ENCODE measurements at regions not wholly inside any gene's neighbourhood (a gene's known extent, or its start where the extent isn't known, plus 50 kb on each side); places are given as distances from the start of the nearest gene placed in this dataset.

- Histone ChIP-seq H2AFZ (ENCODE audit: control insufficient read depth, low read depth, low read length) (no peak overlapping the region), H3K4me3 (no peak overlapping the region), H3K9ac (ENCODE audit: control insufficient read depth, insufficient read depth, low read length) (no peak overlapping the region), H3K4me2 (ENCODE audit: control insufficient read depth, insufficient read depth) (no peak overlapping the region), H3K27me3 (replicated peaks in 1 of 2; ENCODE audit: control insufficient read depth in 2 of 2, insufficient read depth in 2 of 2, low read length in 1 of 2) (no peaks in the 10 kb centered on the region), H3K27ac (ENCODE audit: control insufficient read depth, insufficient read depth) (no peak overlapping the region), H3K36me3 (ENCODE audit: control insufficient read depth in 2 of 2, insufficient read depth in 2 of 2, low read length in 1 of 2) (no peaks in the 10 kb centered on the region), H4K20me1 (ENCODE audit: control insufficient read depth, insufficient read depth) (no peaks in the 10 kb centered on the region), H3K9me3 (replicated peaks; ENCODE audit: control insufficient read depth, insufficient read depth, low read length) (peaks cover 2% of the 10 kb centered on the region; the same call in 2 of the 3 replicates), H3K79me2 (ENCODE audit: control insufficient read depth, insufficient read depth, low read length) (no peaks in the 10 kb centered on the region), H3K4me1 (ENCODE audit: control insufficient read depth, insufficient read depth, low read length) (no peaks in the 10 kb centered on the region)
- TF ChIP-seq NR2C2 (IDR thresholded peaks at IDR 0.05; ENCODE audit: borderline replicate concordance, control insufficient read depth, insufficient read length, low read depth) (no peak), CTCF (IDR thresholded peaks at IDR 0.05 in 2 of 3, conservative IDR thresholded peaks at IDR 0.05 in 1 of 3; ENCODE audit: control insufficient read depth in 2 of 3, extremely low read depth in 1 of 3, insufficient read depth in 1 of 3, low read depth in 3 of 3, low read length in 3 of 3) (peak in 1 of 3 experiments; percentile 16; a peak in 1 of 6 replicates)
- in situ Hi-C loops (cut with MboI), result no loop called here
- ChIA-PET RAD21 (ENCODE audit: unreplicated experiment) (no interaction called here), POLR2A (no interaction called here), SMC1A (ENCODE audit: uncharacterized antibody, unreplicated experiment) (no interaction called here), CTCF (no interaction called here)
- WGBS (ENCODE audit: insufficient coverage, insufficient replicate concordance, low lambda C conversion rate, missing lambda C conversion rate), result 39% methylated on average over 20 of the region's 26 CpGs
- intact Hi-C loops (cut with micrococcal nuclease; ENCODE audit: unreplicated experiment), result no loop called here
- FAIRE-seq (no peak), ATAC-seq (no peak), DNase-seq (ENCODE audit: low read depth, low spot score) (no peak)
- BruUV-seq (replicated peaks), result no TSS peak
Observed at GRCh38 chr20:43389839-43390626, 67.7 kb upstream of the SRSF6 start.

- Histone ChIP-seq H2AFZ (ENCODE audit: control insufficient read depth, low read depth, low read length) (no peak overlapping the region), H3K9ac (ENCODE audit: control insufficient read depth, insufficient read depth, low read length) (no peak overlapping the region), H3K27me3 (replicated peaks in 1 of 2; ENCODE audit: control insufficient read depth in 2 of 2, insufficient read depth in 2 of 2, low read length in 1 of 2) (no peaks in the 10 kb centered on the region), H3K27ac (ENCODE audit: control insufficient read depth, insufficient read depth) (no peak overlapping the region), H3K9me3 (replicated peaks; ENCODE audit: control insufficient read depth, insufficient read depth, low read length) (peaks cover 2% of the 10 kb centered on the region; the same call in 2 of the 3 replicates), H4K20me1 (ENCODE audit: control insufficient read depth, insufficient read depth) (no peaks in the 10 kb centered on the region), H3K79me2 (ENCODE audit: control insufficient read depth, insufficient read depth, low read length) (no peaks in the 10 kb centered on the region), H3K4me3 (no peak overlapping the region), H3K4me1 (ENCODE audit: control insufficient read depth, insufficient read depth, low read length) (no peaks in the 10 kb centered on the region), H3K36me3 (ENCODE audit: control insufficient read depth in 2 of 2, insufficient read depth in 2 of 2, low read length in 1 of 2) (no peaks in the 10 kb centered on the region), H3K4me2 (ENCODE audit: control insufficient read depth, insufficient read depth) (no peak overlapping the region)
- ChIA-PET RAD21 (ENCODE audit: unreplicated experiment) (no interaction called here), CTCF (no interaction called here), SMC1A (ENCODE audit: uncharacterized antibody, unreplicated experiment) (no interaction called here), POLR2A (no interaction called here)
- 0% methylated on average over 6 of the region's 6 CpGs for WGBS (ENCODE audit: insufficient coverage, insufficient replicate concordance, low lambda C conversion rate, missing lambda C conversion rate)
- FAIRE-seq (no peak), ATAC-seq (no peak), DNase-seq (ENCODE audit: low read depth, low spot score) (no peak)
- BruUV-seq (replicated peaks), result no TSS peak
- intact Hi-C loops (cut with micrococcal nuclease; ENCODE audit: unreplicated experiment) (no loop called here), in situ Hi-C loops (cut with MboI) (no loop called here)
- TF ChIP-seq ZNF622 (IDR thresholded peaks at IDR 0.05), result no peak
- no peak for TF ChIP-seq NFXL1 (IDR thresholded peaks at IDR 0.05; ENCODE audit: borderline replicate concordance)
- no peak for TF ChIP-seq SUPT20H (IDR thresholded peaks at IDR 0.05; ENCODE audit: borderline replicate concordance, control insufficient read depth, low read depth, low read length)
- no peak for TF ChIP-seq FOXM1 (IDR thresholded peaks at IDR 0.05; ENCODE audit: low read depth, low read length)
- no peak for TF ChIP-seq RCOR1 (conservative IDR thresholded peaks at IDR 0.05; ENCODE audit: low read depth, low read length)
- TF ChIP-seq E2F8 (IDR thresholded peaks at IDR 0.05; ENCODE audit: low read depth, partially characterized antibody), result no peak
Observed at GRCh38 chr20:43389211-43389610, 68.5 kb upstream of the SRSF6 start.

Measured in GM12878 (cell line).